Astrocyte (in vitro differentiated cells and primary cell): ENCODE measurements at regions not wholly inside any gene's neighbourhood (a gene's known extent, or its start where the extent isn't known, plus 50 kb on each side); places are given as distances from the start of the nearest gene placed in this dataset.

ENCODE experiments used
- EZH2 ChIP-seq: IDR thresholded peaks from 2 replicates; pipeline ENCODE4 v1.6.1; 2012; ENCODE audit warnings: mild to moderate bottlenecking, low read length, inconsistent platforms; ENCODE audit not compliant: insufficient read depth
- TF ChIP-seq, protein P1 (sequence below): IDR thresholded peaks from 2 replicates; pipeline ENCODE4 v1.5.1; 2011; ENCODE audit warnings: low read depth, mild to moderate bottlenecking, inconsistent platforms, low read length, moderate library complexity; ENCODE audit not compliant: insufficient read depth

DNA sequence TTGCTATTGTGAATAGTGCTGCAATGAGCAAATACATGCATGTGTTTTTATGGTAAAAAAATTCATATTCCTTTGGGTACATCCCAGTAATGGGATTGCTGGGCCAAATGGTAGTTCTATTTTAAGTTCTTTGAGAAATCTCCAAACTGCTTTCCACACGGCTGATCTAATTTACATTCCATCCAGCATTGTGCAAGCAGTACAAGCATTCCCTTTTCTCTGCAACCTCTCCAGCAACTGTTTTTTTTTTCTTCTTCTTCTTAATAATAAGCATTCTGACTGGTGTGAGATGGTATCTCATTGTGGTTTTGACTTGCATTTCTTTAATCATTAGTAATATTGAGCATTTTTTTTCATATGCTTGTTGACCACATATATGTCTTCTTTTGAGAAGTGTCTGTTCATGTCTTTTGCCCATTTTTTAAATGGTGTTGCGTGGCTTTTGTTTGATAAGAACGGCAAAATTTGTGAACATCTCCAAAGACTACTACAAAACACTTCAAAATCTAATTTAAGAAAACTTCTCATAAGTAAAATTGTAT, 136.1 kb upstream of the MYO3A start:
- TF ChIP-seq, protein P1, sequence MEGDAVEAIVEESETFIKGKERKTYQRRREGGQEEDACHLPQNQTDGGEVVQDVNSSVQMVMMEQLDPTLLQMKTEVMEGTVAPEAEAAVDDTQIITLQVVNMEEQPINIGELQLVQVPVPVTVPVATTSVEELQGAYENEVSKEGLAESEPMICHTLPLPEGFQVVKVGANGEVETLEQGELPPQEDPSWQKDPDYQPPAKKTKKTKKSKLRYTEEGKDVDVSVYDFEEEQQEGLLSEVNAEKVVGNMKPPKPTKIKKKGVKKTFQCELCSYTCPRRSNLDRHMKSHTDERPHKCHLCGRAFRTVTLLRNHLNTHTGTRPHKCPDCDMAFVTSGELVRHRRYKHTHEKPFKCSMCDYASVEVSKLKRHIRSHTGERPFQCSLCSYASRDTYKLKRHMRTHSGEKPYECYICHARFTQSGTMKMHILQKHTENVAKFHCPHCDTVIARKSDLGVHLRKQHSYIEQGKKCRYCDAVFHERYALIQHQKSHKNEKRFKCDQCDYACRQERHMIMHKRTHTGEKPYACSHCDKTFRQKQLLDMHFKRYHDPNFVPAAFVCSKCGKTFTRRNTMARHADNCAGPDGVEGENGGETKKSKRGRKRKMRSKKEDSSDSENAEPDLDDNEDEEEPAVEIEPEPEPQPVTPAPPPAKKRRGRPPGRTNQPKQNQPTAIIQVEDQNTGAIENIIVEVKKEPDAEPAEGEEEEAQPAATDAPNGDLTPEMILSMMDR = no peak
- no peak for TF ChIP-seq EZH2
